Prostate gland (tissue), 1 donor: ENCODE measurements at regions not wholly inside any gene's neighbourhood (a gene's known extent, or its start where the extent isn't known, plus 50 kb on each side); places are given as distances from the start of the nearest gene placed in this dataset.

Experiments used
- POLR2A ChIP-seq: fragments of 450-650 bp; IDR thresholded peaks from one replicate; pipeline ENCODE4 v1.6.1; 2016; ENCODE audit warnings: antibody characterized with exemption, mild to moderate bottlenecking
- POLR2AphosphoS5 ChIP-seq: sonication (generic); formaldehyde crosslinking; IDR thresholded peaks from one replicate; pipeline ENCODE4 v1.6.1; 2017; ENCODE audit warnings: antibody characterized with exemption

DNA sequence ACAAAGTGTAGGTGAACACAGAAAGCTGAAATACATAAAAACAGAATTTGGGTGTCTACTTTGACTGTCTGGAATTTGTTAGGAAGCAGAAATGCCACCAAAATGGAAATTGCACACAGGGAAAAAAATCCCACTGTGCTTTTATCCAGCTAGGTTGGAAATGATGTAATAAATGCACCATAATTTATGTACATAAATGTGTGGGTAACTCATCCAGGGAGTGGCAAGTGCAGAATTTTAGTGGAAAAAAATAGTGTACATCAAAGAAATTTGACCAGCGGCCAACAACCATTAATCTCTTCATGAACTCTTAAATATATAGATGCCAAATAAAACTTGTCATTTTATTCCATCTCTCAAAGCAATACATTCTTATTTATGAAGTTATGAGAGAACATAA lies 105.6 kb downstream of the LLPH start:
- TF ChIP-seq POLR2AphosphoS5 (no peak), POLR2A (no peak)
